Gastrocnemius medialis (tissue), 4 donors: ENCODE measurements at regions not wholly inside any gene's neighbourhood (a gene's known extent, or its start where the extent isn't known, plus 50 kb on each side); places are given as distances from the start of the nearest gene placed in this dataset.

Experiments used
- POLR2A ChIP-seq, 2 donors: fragments of 450-650 bp; IDR thresholded peaks; one replicate each; pipeline ENCODE4 v1.6.1; 2017; ENCODE audit warnings: antibody characterized with exemption in 2 of 2, mild to moderate bottlenecking in 2 of 2, moderate library complexity in 2 of 2
- TF ChIP-seq, protein P1 (sequence below), 5 experiments: fragments of 450-650 bp in 3 of 5; fragments of 200-600 bp in 2 of 5; sonication (generic) in 2 of 5; IDR thresholded peaks in 4 of 5; conservative IDR thresholded peaks in 1 of 5; 1 replicate in 4 of 5; 2 replicates in 1 of 5; pipeline ENCODE4 v1.5.1; 2016 to 2019; ENCODE audit warnings: antibody characterized with exemption in 5 of 5, mild to moderate bottlenecking in 3 of 5, moderate library complexity in 3 of 5

DNA sequence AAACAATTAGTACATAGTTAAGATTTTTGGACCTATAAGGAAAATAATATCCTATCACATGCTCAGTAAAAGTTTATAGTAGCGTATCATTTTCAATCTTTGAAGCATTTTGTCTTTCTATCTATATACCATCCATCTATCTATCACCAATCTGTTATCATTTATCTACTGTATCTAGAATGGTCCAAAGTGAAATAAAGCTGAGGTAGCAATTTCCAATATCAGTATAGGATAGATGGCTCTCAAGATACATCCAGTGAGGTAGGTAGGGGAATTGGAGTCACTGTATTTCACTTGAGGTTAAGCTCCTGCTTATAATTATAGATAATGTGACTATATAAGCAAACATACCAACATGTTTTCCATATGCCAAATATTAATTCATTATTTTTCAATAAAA lies 889.1 kb upstream of the CTNND2 start:
- TF ChIP-seq, protein P1, sequence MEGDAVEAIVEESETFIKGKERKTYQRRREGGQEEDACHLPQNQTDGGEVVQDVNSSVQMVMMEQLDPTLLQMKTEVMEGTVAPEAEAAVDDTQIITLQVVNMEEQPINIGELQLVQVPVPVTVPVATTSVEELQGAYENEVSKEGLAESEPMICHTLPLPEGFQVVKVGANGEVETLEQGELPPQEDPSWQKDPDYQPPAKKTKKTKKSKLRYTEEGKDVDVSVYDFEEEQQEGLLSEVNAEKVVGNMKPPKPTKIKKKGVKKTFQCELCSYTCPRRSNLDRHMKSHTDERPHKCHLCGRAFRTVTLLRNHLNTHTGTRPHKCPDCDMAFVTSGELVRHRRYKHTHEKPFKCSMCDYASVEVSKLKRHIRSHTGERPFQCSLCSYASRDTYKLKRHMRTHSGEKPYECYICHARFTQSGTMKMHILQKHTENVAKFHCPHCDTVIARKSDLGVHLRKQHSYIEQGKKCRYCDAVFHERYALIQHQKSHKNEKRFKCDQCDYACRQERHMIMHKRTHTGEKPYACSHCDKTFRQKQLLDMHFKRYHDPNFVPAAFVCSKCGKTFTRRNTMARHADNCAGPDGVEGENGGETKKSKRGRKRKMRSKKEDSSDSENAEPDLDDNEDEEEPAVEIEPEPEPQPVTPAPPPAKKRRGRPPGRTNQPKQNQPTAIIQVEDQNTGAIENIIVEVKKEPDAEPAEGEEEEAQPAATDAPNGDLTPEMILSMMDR (IDR thresholded peaks at IDR 0.05 in 4 of 5, conservative IDR thresholded peaks at IDR 0.05 in 1 of 5), result no peak
- no peak for TF ChIP-seq POLR2A (IDR thresholded peaks at IDR 0.05)
